AG09309 (cell line): ENCODE measurements at regions not wholly inside any gene's neighbourhood (a gene's known extent, or its start where the extent isn't known, plus 50 kb on each side); places are given as distances from the start of the nearest gene placed in this dataset.

Experiments used
- DNase-seq: peaks from one replicate; pipeline ENCODE4 v3.0.0-alpha.2; 2010; ENCODE audit warnings: low read depth
- H3K4me3 ChIP-seq: 2 replicates; pipeline ENCODE4 v1.5.1; 2011; ENCODE audit warnings: mild to moderate bottlenecking, low read depth, low read length, moderate library complexity; ENCODE audit not compliant: control insufficient read depth
- CTCF ChIP-seq: IDR thresholded peaks from 2 replicates; pipeline ENCODE4 v1.5.1; 2011; ENCODE audit warnings: mild to moderate bottlenecking, low read depth, low read length, inconsistent platforms; ENCODE audit not compliant: insufficient read depth, control insufficient read depth; ENCODE audit errors: missing control alignments

DNA sequence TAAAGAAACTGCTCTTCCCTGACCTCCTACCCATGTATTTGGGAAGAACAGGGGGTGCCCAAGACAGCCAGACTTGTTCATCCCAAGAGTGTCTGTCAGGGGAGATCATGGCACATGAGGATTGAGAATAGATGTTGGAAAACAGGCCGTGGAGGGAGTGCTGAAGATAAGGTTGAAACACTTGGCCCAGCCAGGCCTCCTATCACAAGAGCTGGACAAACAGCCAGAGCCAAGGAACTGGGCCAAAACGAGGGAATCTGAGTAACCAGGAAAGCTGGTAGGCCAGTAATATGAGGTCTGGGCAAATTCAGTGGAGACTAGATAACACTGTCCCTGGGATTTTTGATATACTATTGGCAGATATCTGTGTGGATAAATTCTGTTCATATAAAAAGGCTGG lies 161.7 kb downstream of the TMX1 start:
- no peak for TF ChIP-seq CTCF
- DNase-seq = no peak
- H3K4me3 ChIP-seq = no peak overlapping the region

DNA sequence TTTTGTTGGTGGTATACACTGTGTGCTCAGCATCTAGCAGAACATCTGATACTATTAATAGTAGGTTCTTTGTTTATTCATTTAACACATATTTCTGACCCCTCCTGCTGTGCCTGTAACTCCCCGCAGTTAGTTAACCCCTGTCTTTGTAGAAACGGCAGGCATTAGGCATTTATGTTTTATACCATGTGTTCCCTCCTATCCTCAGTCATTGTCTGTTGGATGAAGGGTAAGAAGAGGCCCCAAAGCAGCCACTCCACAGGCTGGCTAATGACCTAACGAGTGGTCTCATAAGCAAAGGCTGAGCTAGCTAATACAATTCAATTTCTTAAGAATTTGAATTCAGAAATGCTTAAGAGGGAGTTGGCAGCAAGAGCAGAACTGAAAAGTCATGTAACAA lies 170.8 kb downstream of the TMX1 start:
- no peak overlapping the region for H3K4me3 ChIP-seq
- no peak for DNase-seq
- no peak for TF ChIP-seq CTCF

GRCh38 chr14:51419685-51420084 lies 179.6 kb downstream of the TMX1 start:
- no peak for TF ChIP-seq CTCF
- no peak for DNase-seq
- no peak overlapping the region for H3K4me3 ChIP-seq

DNA sequence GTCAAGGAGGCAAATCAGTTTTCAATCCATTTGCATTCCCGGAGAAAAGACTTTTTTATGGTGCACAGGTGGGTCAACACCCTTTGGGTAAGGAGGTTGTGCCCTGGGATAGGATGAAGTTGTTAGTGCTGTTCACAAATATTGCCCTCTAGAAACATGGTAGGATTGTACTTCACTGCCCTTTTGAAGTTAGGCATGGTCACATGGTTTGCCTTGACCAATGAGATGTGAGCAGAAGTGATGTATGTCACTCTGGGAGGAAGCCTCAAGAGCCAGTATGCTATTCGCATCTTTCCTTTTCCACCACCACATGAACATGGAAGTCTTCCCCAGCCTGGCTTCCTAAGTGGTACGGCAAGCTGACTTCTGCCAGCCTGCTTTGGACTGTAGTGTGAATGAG lies 182.7 kb downstream of the TMX1 start:
- no peak overlapping the region for H3K4me3 ChIP-seq
- DNase-seq = no peak
- no peak for TF ChIP-seq CTCF

DNA sequence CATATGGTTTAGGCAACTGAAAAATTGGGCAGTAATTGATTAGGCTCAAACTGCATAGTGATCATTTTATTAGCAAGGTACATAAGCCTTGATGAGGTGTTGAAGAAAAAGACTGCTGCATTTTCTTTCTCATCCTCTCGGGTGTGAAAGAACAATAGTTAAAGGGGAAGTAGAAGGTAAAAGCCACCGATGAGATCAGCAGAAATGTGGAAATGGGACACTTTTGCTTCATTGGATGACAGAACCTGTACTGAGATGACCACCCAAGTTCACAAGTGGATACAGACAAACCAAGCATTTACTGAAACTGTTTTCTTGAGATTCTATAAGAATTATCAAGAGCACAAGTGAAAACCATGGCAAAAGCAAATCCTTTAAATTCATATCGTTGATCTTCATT lies 184.0 kb downstream of the TMX1 start:
- DNase-seq = no peak

GRCh38 chr14:51424561-51425251 lies 184.7 kb downstream of the TMX1 start:
- DNase-seq = no peak
- no peak overlapping the region for H3K4me3 ChIP-seq
- no peak for TF ChIP-seq CTCF

More for the DNA sequence above, 184.0 kb downstream of the TMX1 start:
- H3K4me3 ChIP-seq = no peak overlapping the region
- TF ChIP-seq CTCF = no peak
